ENCODE measurements at regions not wholly inside any gene's neighbourhood (a gene's known extent, or its start where the extent isn't known, plus 50 kb on each side); places are given as distances from the start of the nearest gene placed in this dataset.
A peak's percentile ranks its signal among the peaks of the same experiment; 100 is the strongest.

DNA sequence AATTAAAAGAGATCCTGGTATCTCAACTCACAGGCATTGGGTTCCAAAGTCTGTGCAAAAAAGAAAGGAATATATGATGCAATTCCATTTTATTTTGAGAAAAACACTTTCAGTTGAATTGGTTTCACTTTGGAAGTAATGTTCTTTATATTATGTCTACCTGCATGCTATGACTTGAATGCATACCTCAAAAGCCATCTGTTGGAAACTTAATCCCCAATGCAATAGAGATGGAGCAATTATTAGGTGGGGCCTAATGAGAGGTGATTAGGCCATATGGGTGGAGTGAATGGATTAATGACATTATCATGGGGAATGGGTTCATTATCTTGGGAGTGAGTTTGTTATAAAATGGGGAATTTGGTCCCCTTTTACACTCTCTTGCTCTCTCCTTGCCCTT lies 293.3 kb downstream of the CSNK1G3 start:
- no peaks in the 10 kb centered on the region for H3K79me2 ChIP-seq (ENCODE audit: control insufficient read depth, insufficient read depth, low read length)
- H3K4me1 ChIP-seq (ENCODE audit: control insufficient read depth, extremely low read depth, insufficient read depth, low read length) = no peaks in the 10 kb centered on the region
- no peaks in the 10 kb centered on the region for H3K9me1 ChIP-seq (ENCODE audit: control insufficient read depth, extremely low read depth, insufficient read depth, low read length)
- FAIRE-seq (no peak), DNase-seq (ENCODE audit: low read depth, low spot score) (no peak)
- dilution Hi-C loops (cut with MboI; ENCODE audit: extremely low pct_ligation_motif_present, low sequenced_read_pairs) = no loop called here
- H3K36me3 ChIP-seq (ENCODE audit: control insufficient read depth in 2 of 2, extremely low read depth in 1 of 2, insufficient read depth in 2 of 2, low read length in 2 of 2) = no peaks in the 10 kb centered on the region
- no peak overlapping the region for H3K27ac ChIP-seq (ENCODE audit: control insufficient read depth, insufficient read depth, low read length)
- H3K4me3 ChIP-seq (ENCODE audit: control insufficient read depth in 2 of 3, extremely low read depth in 1 of 3, insufficient read depth in 2 of 3, low read depth in 1 of 3, low read length in 3 of 3) = no peak overlapping the region
- H3K9ac ChIP-seq (ENCODE audit: control insufficient read depth, extremely low read depth, insufficient read depth, low read length) = no peak overlapping the region
- H3K4me2 ChIP-seq (ENCODE audit: control insufficient read depth, extremely low read depth, insufficient read depth, low read depth, low read length) = no peak overlapping the region
- no peaks in the 10 kb centered on the region for H3K9me3 ChIP-seq (ENCODE audit: control insufficient read depth, low read depth, low read length)
- no peak overlapping the region for H2AFZ ChIP-seq (ENCODE audit: control insufficient read depth, low read length)
- H3K27me3 ChIP-seq (ENCODE audit: control insufficient read depth, extremely low read depth, insufficient read depth, low read length) = no peaks in the 10 kb centered on the region
- no peaks in the 10 kb centered on the region for H4K20me1 ChIP-seq (ENCODE audit: control insufficient read depth, extremely low read depth, insufficient read depth, low read length)
- TF ChIP-seq EZH2 (IDR thresholded peaks at IDR 0.05; ENCODE audit: low read length) = no peak
- TF ChIP-seq, protein P1, sequence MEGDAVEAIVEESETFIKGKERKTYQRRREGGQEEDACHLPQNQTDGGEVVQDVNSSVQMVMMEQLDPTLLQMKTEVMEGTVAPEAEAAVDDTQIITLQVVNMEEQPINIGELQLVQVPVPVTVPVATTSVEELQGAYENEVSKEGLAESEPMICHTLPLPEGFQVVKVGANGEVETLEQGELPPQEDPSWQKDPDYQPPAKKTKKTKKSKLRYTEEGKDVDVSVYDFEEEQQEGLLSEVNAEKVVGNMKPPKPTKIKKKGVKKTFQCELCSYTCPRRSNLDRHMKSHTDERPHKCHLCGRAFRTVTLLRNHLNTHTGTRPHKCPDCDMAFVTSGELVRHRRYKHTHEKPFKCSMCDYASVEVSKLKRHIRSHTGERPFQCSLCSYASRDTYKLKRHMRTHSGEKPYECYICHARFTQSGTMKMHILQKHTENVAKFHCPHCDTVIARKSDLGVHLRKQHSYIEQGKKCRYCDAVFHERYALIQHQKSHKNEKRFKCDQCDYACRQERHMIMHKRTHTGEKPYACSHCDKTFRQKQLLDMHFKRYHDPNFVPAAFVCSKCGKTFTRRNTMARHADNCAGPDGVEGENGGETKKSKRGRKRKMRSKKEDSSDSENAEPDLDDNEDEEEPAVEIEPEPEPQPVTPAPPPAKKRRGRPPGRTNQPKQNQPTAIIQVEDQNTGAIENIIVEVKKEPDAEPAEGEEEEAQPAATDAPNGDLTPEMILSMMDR (optimal IDR thresholded peaks at IDR 0.05 in 1 of 3, IDR thresholded peaks at IDR 0.05 in 1 of 3, conservative IDR thresholded peaks at IDR 0.05 in 1 of 3; ENCODE audit: extremely low read depth in 1 of 3, insufficient read depth in 2 of 3, low read length in 3 of 3) = no peak

DNA sequence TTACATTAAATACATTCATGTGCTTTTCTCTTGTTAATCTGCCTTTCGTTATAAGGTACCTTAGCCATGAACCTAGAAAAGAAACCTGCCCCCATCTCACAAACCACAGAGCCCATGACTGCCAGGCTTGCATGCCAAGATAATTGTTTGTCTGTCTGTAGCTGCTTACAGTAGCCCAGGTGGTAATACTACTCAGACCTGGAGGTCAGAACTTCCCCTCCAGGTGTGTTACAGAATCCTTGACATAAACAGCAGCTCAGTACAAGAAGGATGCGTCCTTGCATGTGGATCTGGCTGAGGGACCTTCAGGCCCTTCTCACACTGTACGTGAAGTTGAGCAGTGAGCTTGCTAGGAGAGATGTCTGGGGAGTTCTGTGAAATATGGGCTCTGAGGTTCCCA lies 291.4 kb downstream of the CSNK1G3 start:
- no peaks in the 10 kb centered on the region for H4K20me1 ChIP-seq (ENCODE audit: control insufficient read depth, extremely low read depth, insufficient read depth, low read length)
- no peaks in the 10 kb centered on the region for H3K9me3 ChIP-seq (ENCODE audit: control insufficient read depth, low read depth, low read length)
- H3K27ac ChIP-seq (ENCODE audit: control insufficient read depth, insufficient read depth, low read length) = no peak overlapping the region
- H3K9me1 ChIP-seq (ENCODE audit: control insufficient read depth, extremely low read depth, insufficient read depth, low read length) = no peaks in the 10 kb centered on the region
- H3K79me2 ChIP-seq (ENCODE audit: control insufficient read depth, insufficient read depth, low read length) = no peaks in the 10 kb centered on the region
- dilution Hi-C loops (cut with MboI; ENCODE audit: extremely low pct_ligation_motif_present, low sequenced_read_pairs) = no loop called here
- H3K4me1 ChIP-seq (ENCODE audit: control insufficient read depth, extremely low read depth, insufficient read depth, low read length) = no peaks in the 10 kb centered on the region
- DNase-seq (ENCODE audit: low read depth, low spot score) (no peak), FAIRE-seq (peak; percentile 41)
- H3K27me3 ChIP-seq (ENCODE audit: control insufficient read depth, extremely low read depth, insufficient read depth, low read length) = no peaks in the 10 kb centered on the region
- H2AFZ ChIP-seq (ENCODE audit: control insufficient read depth, low read length) = no peak overlapping the region
- no peaks in the 10 kb centered on the region for H3K36me3 ChIP-seq (ENCODE audit: control insufficient read depth in 2 of 2, extremely low read depth in 1 of 2, insufficient read depth in 2 of 2, low read length in 2 of 2)
- no peak overlapping the region for H3K4me3 ChIP-seq (ENCODE audit: control insufficient read depth in 2 of 3, extremely low read depth in 1 of 3, insufficient read depth in 2 of 3, low read depth in 1 of 3, low read length in 3 of 3)
- no peak overlapping the region for H3K9ac ChIP-seq (ENCODE audit: control insufficient read depth, extremely low read depth, insufficient read depth, low read length)
- no peak for TF ChIP-seq EZH2 (IDR thresholded peaks at IDR 0.05; ENCODE audit: low read length)
- TF ChIP-seq, protein P1 (optimal IDR thresholded peaks at IDR 0.05 in 1 of 3, IDR thresholded peaks at IDR 0.05 in 1 of 3, conservative IDR thresholded peaks at IDR 0.05 in 1 of 3; ENCODE audit: extremely low read depth in 1 of 3, insufficient read depth in 2 of 3, low read length in 3 of 3) = no peak
- no peak overlapping the region for H3K4me2 ChIP-seq (ENCODE audit: control insufficient read depth, extremely low read depth, insufficient read depth, low read depth, low read length)

Data from keratinocyte (primary cell).